ENCODE measurements at regions not wholly inside any gene's neighbourhood (a gene's known extent, or its start where the extent isn't known, plus 50 kb on each side); places are given as distances from the start of the nearest gene placed in this dataset.

GRCh38 chr9:75389101-75389500 is 300.8 kb downstream of the OSTF1 start:
- Histone ChIP-seq H2BK5ac (ENCODE audit: insufficient read length, low read length) (no peak overlapping the region), H3K14ac (ENCODE audit: insufficient read depth, low read length) (no peak overlapping the region), H2AFZ (ENCODE audit: low read length) (no peak overlapping the region), H2BK15ac (ENCODE audit: low read depth, low read length) (no peak overlapping the region), H3K18ac (ENCODE audit: insufficient read length, low read depth, low read length) (no peak overlapping the region), H4K8ac (replicated peaks; ENCODE audit: insufficient read length, low read depth, low read length) (no peak overlapping the region), H3K27ac (ENCODE audit: insufficient read length, low read depth, low read length) (no peak overlapping the region), H3K23me2 (ENCODE audit: insufficient read length, low read depth, low read length, poor library complexity, severe bottlenecking) (no peaks in the 10 kb centered on the region), H3K23ac (ENCODE audit: insufficient read length, low read depth, low read length) (no peak overlapping the region), H4K20me1 (ENCODE audit: control insufficient read depth, insufficient read depth, insufficient read length) (no peaks in the 10 kb centered on the region), H2AK5ac (ENCODE audit: insufficient read length, low read length) (no peak overlapping the region), H3K4me2 (ENCODE audit: insufficient read depth, insufficient read length, low read length) (no peak overlapping the region), H3K9ac (ENCODE audit: extremely low read depth, insufficient read length, low read length) (no peak overlapping the region), H2BK12ac (ENCODE audit: insufficient read length, low read depth, low read length) (no peak overlapping the region), H3K9me3 (ENCODE audit: control insufficient read depth, low read depth, low read length) (peaks cover 7% of the 10 kb centered on the region), H2BK120ac (ENCODE audit: low read depth, low read length, poor library complexity, severe bottlenecking) (no peak overlapping the region), H2BK20ac (ENCODE audit: low read depth, low read length, poor library complexity, severe bottlenecking) (no peak overlapping the region), H3K4me1 (ENCODE audit: insufficient read depth, low read length) (no peaks in the 10 kb centered on the region), H3K79me2 (ENCODE audit: insufficient read depth, low read length) (no peaks in the 10 kb centered on the region), H4K5ac (ENCODE audit: insufficient read length, low read depth, low read length) (no peak overlapping the region), H3K27me3 (ENCODE audit: insufficient read depth, low read length) (no peaks in the 10 kb centered on the region), H4K91ac (ENCODE audit: insufficient read length, low read depth, low read length) (no peak overlapping the region), H3K4ac (ENCODE audit: low read depth, low read length) (no peak overlapping the region), H3T11ph (ENCODE audit: low read length) (no peak overlapping the region), H3K79me1 (ENCODE audit: insufficient read depth, low read depth, low read length, poor library complexity, severe bottlenecking) (no peaks in the 10 kb centered on the region), H3K56ac (ENCODE audit: insufficient read length, low read depth, low read length) (no peak overlapping the region)
- Mint-ChIP-seq H3K4me1 (no peaks in the 10 kb centered on the region), H3K4me3 (no peak overlapping the region), H3K27me3 (ENCODE audit: low read depth) (peaks cover 2% of the 10 kb centered on the region; the same call in 1 of the 2 replicates), H3K27ac (no peak overlapping the region), H3K9me3 (peaks cover 21 to 28% of the 10 kb centered on the region in 2 experiments), H3K36me3 (ENCODE audit: insufficient read depth in 1 of 3, low read depth in 3 of 3) (peaks cover 11 to 22% (median 13%) of the 10 kb centered on the region in 3 experiments)
- no peak for TF ChIP-seq CTCF (conservative IDR thresholded peaks at IDR 0.05)
- WGBS (ENCODE audit: extremely low coverage, insufficient read length, low lambda C conversion rate), result no CpG with 5 or more reads among the region's 2 CpGs
- no peak for DNase-seq

All from H9 (cell line).